ENCODE measurements at regions not wholly inside any gene's neighbourhood (a gene's known extent, or its start where the extent isn't known, plus 50 kb on each side); places are given as distances from the start of the nearest gene placed in this dataset.

DNA sequence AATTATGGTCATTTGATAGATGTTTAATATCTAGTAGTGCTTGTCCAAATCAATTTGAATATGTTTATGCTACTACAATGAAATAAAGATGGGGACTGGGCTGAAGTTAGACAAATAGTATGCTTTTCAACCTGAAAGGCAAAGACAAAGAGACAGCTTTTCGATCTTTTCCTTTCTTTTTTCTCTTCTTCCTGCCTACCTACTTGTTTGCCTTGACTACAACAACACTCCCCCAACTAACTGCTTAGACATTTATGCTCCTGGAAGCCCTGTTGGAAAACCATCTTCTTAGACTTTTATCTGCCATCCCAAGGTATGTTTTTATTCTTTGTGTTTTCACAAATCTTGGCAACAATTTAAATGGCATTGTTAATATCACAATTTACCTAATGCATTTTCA lies 374.4 kb upstream of the DDI1 start:
- H3K4me1 ChIP-seq = peaks cover 8% of the 10 kb centered on the region
- no peaks in the 10 kb centered on the region for H3K36me3 ChIP-seq
- intact Hi-C loops (cut with DNase I) = no loop called here
- no peaks in the 10 kb centered on the region for H3K27me3 ChIP-seq (ENCODE audit: low read depth)
- DNase-seq (no peak), ATAC-seq (no peak)
- TF ChIP-seq, protein P1, sequence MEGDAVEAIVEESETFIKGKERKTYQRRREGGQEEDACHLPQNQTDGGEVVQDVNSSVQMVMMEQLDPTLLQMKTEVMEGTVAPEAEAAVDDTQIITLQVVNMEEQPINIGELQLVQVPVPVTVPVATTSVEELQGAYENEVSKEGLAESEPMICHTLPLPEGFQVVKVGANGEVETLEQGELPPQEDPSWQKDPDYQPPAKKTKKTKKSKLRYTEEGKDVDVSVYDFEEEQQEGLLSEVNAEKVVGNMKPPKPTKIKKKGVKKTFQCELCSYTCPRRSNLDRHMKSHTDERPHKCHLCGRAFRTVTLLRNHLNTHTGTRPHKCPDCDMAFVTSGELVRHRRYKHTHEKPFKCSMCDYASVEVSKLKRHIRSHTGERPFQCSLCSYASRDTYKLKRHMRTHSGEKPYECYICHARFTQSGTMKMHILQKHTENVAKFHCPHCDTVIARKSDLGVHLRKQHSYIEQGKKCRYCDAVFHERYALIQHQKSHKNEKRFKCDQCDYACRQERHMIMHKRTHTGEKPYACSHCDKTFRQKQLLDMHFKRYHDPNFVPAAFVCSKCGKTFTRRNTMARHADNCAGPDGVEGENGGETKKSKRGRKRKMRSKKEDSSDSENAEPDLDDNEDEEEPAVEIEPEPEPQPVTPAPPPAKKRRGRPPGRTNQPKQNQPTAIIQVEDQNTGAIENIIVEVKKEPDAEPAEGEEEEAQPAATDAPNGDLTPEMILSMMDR (IDR thresholded peaks at IDR 0.05) = no peak
- no peaks in the 10 kb centered on the region for H3K9me3 ChIP-seq
- H3K4me3 ChIP-seq = no peak overlapping the region
- no peak overlapping the region for H3K27ac ChIP-seq

DNA sequence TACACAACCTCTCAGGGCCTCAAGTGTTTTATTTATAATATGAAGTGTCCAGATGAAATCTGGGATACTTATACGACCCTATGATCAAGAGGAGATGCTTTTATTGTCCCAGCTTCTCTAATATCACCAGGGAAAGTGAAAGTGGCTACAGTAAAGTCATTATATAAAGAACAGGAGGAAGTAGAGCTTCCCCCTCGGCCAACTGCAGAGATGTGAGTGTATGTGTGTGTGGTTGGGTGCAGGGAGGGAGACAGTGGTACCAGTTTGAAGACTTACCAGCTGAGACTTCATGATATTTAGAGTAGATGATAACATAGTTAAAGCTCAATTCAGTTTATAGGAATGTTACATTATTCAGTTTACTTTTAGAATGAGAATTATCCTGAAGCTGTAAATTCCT lies 373.6 kb upstream of the DDI1 start:
- Histone ChIP-seq H3K36me3 (no peaks in the 10 kb centered on the region), H3K9me3 (no peaks in the 10 kb centered on the region), H3K4me3 (no peak overlapping the region), H3K27me3 (ENCODE audit: low read depth) (no peaks in the 10 kb centered on the region), H3K4me1 (peaks cover 8% of the 10 kb centered on the region), H3K27ac (no peak overlapping the region)
- TF ChIP-seq, protein P1 (IDR thresholded peaks at IDR 0.05) = no peak
- no peak for DNase-seq
- peak in 1 of 2 donors; percentile 66 for ATAC-seq
- intact Hi-C loops (cut with DNase I) = no loop called here

DNA sequence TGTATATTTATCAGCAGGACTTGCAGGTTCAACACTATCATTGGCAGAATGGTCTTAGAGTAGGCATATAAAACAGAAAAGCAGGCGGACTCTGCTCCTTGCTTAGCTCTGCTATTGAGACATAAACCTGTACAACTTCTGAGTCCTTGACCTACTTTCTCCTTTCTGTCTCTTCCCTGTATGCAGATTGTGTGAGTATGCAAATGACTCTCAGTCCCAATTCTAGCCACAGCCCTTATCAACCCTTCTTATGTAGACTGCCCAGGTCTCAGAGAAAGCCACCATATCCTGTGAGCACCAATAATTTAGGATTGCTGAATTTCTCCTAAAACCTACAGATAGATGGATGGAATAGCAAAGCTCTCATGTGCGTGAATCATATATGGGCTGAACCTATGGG lies 367.6 kb upstream of the DDI1 start:
- no peak for ATAC-seq

DNA sequence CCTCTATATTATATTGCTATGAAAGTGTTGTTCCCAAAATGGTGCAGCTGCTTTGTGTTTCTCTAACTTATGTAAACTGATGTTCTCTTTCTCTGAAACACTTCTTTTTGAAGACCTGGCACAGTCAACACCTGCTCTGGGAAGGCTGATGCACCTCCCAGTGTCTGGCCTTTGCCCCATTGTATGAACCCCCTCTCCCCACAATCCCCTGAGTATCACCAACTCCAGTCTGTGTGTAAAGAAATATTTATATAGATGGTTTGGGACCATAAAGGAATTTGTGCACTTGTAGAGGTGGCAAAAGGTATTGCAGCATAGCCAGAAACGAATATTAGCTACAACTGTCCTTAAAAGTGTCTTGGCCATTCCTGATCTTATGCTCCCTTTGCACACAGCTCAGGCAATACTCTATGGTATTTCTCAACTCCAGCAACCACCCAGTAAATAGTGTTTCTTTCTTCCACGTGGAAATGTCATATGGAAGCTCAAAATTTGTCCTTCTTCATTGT lies 365.2 kb upstream of the DDI1 start:
- H3K4me1 ChIP-seq = no peaks in the 10 kb centered on the region
- intact Hi-C loops (cut with DNase I) = no loop called here
- H3K4me3 ChIP-seq = no peak overlapping the region
- TF ChIP-seq, protein P1 (IDR thresholded peaks at IDR 0.05) = no peak
- no peaks in the 10 kb centered on the region for H3K27me3 ChIP-seq (ENCODE audit: low read depth)
- no peaks in the 10 kb centered on the region for H3K9me3 ChIP-seq
- H3K36me3 ChIP-seq = no peaks in the 10 kb centered on the region
- ATAC-seq = no peak
- DNase-seq = no peak
- H3K27ac ChIP-seq = no peak overlapping the region

More for the DNA sequence above, 367.6 kb upstream of the DDI1 start:
- Histone ChIP-seq H3K4me3 (no peak overlapping the region), H3K4me1 (no peaks in the 10 kb centered on the region), H3K36me3 (no peaks in the 10 kb centered on the region), H3K9me3 (no peaks in the 10 kb centered on the region), H3K27me3 (ENCODE audit: low read depth) (no peaks in the 10 kb centered on the region), H3K27ac (no peak overlapping the region)
- no peak for DNase-seq
- TF ChIP-seq, protein P1 (IDR thresholded peaks at IDR 0.05) = no peak
- intact Hi-C loops (cut with DNase I) = no loop called here

DNA sequence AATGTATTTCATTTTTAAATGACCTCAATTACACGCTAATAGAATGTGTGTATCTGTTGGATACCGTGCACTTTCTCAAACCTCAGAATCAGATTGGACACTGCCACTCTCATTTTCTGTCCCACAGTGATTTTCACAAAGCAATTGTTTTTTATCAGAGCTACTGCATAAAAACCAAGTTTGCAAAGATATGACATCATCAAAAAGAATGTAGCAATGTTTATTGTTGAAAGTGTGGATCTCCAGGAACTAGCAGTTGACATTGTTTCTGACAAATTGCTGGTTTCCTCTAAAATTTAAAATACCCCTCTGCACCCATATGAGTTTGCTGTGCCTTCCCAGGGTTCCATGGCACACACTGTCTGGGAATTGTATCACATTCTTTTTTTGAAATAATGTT lies 362.7 kb upstream of the DDI1 start:
- no peaks in the 10 kb centered on the region for H3K4me1 ChIP-seq
- ATAC-seq (no peak), DNase-seq (no peak)
- TF ChIP-seq, protein P1 (IDR thresholded peaks at IDR 0.05) = no peak
- no peaks in the 10 kb centered on the region for H3K36me3 ChIP-seq
- intact Hi-C loops (cut with DNase I) = no loop called here
- no peak overlapping the region for H3K27ac ChIP-seq
- H3K9me3 ChIP-seq = no peaks in the 10 kb centered on the region
- no peaks in the 10 kb centered on the region for H3K27me3 ChIP-seq (ENCODE audit: low read depth)
- H3K4me3 ChIP-seq = no peak overlapping the region

DNA sequence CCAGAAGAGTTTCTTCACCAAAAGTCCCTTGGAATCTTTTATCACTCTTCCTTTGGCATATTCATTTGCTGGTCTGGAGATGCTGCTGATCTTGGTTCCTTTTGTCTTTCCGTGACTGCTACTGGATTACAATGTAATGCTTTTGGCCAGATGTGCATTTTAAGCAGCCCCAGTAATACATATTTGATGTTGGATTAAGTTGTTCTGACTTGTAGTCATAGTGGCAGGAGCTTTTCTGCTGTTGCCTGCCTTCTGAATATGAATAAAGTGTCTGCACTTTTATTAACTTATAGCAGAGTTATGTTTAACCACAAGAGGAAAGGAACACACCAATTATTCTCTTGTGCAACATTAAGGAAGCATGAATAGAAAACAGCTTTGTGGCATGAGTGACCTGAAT lies 360.0 kb upstream of the DDI1 start:
- Histone ChIP-seq H3K27me3 (ENCODE audit: low read depth) (no peaks in the 10 kb centered on the region), H3K27ac (no peak overlapping the region), H3K9me3 (no peaks in the 10 kb centered on the region), H3K4me3 (no peak overlapping the region), H3K4me1 (no peaks in the 10 kb centered on the region), H3K36me3 (no peaks in the 10 kb centered on the region)
- TF ChIP-seq, protein P1 (IDR thresholded peaks at IDR 0.05) = no peak
- intact Hi-C loops (cut with DNase I) = no loop called here
- no peak for ATAC-seq
- no peak for DNase-seq
